ENCODE measurements at regions not wholly inside any gene's neighbourhood (a gene's known extent, or its start where the extent isn't known, plus 50 kb on each side); places are given as distances from the start of the nearest gene placed in this dataset.

DNA sequence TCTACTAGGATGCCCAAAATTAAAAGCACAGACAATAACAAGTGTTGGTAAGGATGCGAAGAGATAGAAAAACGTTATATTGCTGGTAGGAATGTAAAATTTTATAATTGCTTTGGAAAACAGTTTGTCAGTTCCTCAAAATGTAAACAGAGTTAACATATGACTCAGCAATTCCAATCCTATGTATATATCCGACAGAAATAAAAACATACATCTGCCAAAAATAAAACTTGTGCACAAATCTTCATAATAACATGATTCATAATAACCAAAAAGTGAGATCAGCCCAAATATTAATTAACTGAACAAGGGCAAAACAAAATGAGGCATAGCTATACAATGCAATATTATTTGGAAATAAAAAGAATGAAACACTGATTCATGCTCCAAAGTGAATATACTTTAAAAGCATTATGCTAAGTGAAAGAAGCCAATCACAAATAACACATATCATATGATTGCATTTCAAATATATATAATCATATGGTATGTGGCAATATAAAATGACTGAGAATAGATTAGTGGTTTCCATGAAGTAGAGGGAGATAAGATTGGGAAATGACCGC, 609.3 kb downstream of the IGSF11 start:
- TF ChIP-seq EZH2phosphoT487 (IDR thresholded peaks at IDR 0.05; ENCODE audit: low read length): no peak
- TF ChIP-seq, protein P1, sequence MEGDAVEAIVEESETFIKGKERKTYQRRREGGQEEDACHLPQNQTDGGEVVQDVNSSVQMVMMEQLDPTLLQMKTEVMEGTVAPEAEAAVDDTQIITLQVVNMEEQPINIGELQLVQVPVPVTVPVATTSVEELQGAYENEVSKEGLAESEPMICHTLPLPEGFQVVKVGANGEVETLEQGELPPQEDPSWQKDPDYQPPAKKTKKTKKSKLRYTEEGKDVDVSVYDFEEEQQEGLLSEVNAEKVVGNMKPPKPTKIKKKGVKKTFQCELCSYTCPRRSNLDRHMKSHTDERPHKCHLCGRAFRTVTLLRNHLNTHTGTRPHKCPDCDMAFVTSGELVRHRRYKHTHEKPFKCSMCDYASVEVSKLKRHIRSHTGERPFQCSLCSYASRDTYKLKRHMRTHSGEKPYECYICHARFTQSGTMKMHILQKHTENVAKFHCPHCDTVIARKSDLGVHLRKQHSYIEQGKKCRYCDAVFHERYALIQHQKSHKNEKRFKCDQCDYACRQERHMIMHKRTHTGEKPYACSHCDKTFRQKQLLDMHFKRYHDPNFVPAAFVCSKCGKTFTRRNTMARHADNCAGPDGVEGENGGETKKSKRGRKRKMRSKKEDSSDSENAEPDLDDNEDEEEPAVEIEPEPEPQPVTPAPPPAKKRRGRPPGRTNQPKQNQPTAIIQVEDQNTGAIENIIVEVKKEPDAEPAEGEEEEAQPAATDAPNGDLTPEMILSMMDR (IDR thresholded peaks at IDR 0.05; ENCODE audit: low read length): no peak

All from MM.1S (cell line).